HEK293 (cell line): ENCODE measurements at regions not wholly inside any gene's neighbourhood (a gene's known extent, or its start where the extent isn't known, plus 50 kb on each side); places are given as distances from the start of the nearest gene placed in this dataset.

Experiments
- CTCF ChIA-PET: fragments of 350-600 bp; formaldehyde crosslinking; extraction: SDS; loops from one replicate; lab custom pipeline; 2021; ENCODE audit warnings: antibody characterized with exemption; lab: Yijun Ruan, JAX
- POLR2A ChIA-PET: fragments of 300-600 bp; formaldehyde crosslinking; extraction: SDS; loops from one replicate; lab custom pipeline; 2020; ENCODE audit warnings: antibody characterized with exemption, inconsistent platforms; lab: Yijun Ruan, JAX
- H3K27ac ChIP-seq: fragments of 200-500 bp; sonication (Bioruptor generic); 2 replicates; pipeline ENCODE4 v1.5.1; 2014; ENCODE audit warnings: low read depth, low read length, control low read depth, inconsistent platforms; ENCODE audit errors: extremely low read depth
- H3K36me3 ChIP-seq, 2 experiments: fragments of 200-500 bp in 1 of 2; sonication (Bioruptor generic) in 1 of 2; 1 replicate in 1 of 2; 2 replicates in 1 of 2; pipeline ENCODE4 v1.5.1; 2014 to 2017; ENCODE audit warnings: inconsistent platforms in 2 of 2, low read length in 2 of 2; ENCODE audit not compliant: control insufficient read depth in 2 of 2, insufficient read depth in 1 of 2
- H3K4me1 ChIP-seq: fragments of 200-500 bp; sonication (Bioruptor generic); 2 replicates; pipeline ENCODE4 v1.5.1; 2014; ENCODE audit warnings: mild to moderate bottlenecking, low read length, inconsistent platforms; ENCODE audit not compliant: control insufficient read depth, insufficient read depth
- H3K4me3 ChIP-seq: 2 replicates; pipeline ENCODE4 v1.5.1; 2011; ENCODE audit warnings: low read depth, mild to moderate bottlenecking, control low read depth, low read length, moderate library complexity
- H3K9me3 ChIP-seq: fragments of 200-500 bp; sonication (Bioruptor generic); 2 replicates; pipeline ENCODE4 v1.5.1; 2014; ENCODE audit warnings: low read depth, low read length, inconsistent platforms; ENCODE audit not compliant: control insufficient read depth, insufficient read depth
- AEBP2 ChIP-seq: fragments of 450-650 bp; formaldehyde crosslinking; IDR thresholded peaks from 2 replicates; pipeline ENCODE4 v1.5.1; 2016; ENCODE audit warnings: missing biosample characterization, missing genetic modification characterization, borderline replicate concordance
- GLIS1 ChIP-seq: fragments of 450-650 bp; formaldehyde crosslinking; IDR thresholded peaks from 2 replicates; pipeline ENCODE4 v1.5.1; 2016; ENCODE audit warnings: missing biosample characterization, missing genetic modification characterization
- KLF1 ChIP-seq: fragments of 450-650 bp; formaldehyde crosslinking; IDR thresholded peaks from 2 replicates; pipeline ENCODE4 v1.5.1; 2016; ENCODE audit warnings: missing biosample characterization, missing genetic modification characterization
- SCRT2 ChIP-seq: fragments of 450-650 bp; formaldehyde crosslinking; IDR thresholded peaks from 2 replicates; pipeline ENCODE4 v1.5.1; 2016; ENCODE audit warnings: missing biosample characterization, missing genetic modification characterization
- ZEB2 ChIP-seq: fragments of 450-650 bp; formaldehyde crosslinking; IDR thresholded peaks from 2 replicates; pipeline ENCODE4 v1.5.1; 2016; ENCODE audit warnings: missing biosample characterization, missing genetic modification characterization
- ZNF10 ChIP-seq: fragments of 450-650 bp; formaldehyde crosslinking; IDR thresholded peaks from 2 replicates; pipeline ENCODE4 v1.5.1; 2017; ENCODE audit warnings: missing biosample characterization, missing genetic modification characterization
- ZNF114 ChIP-seq: fragments of 450-650 bp; formaldehyde crosslinking; IDR thresholded peaks from 2 replicates; pipeline ENCODE4 v1.5.0; 2017; ENCODE audit warnings: missing biosample characterization, missing genetic modification characterization
- ZNF140 ChIP-seq: fragments of 450-650 bp; formaldehyde crosslinking; IDR thresholded peaks from 2 replicates; pipeline ENCODE4 v1.5.1; 2016; ENCODE audit warnings: missing biosample characterization, missing genetic modification characterization
- ZNF19 ChIP-seq: fragments of 450-650 bp; formaldehyde crosslinking; IDR thresholded peaks from 2 replicates; pipeline ENCODE4; 2016; ENCODE audit warnings: missing biosample characterization, missing genetic modification characterization, low read depth
- ZNF214 ChIP-seq: fragments of 450-650 bp; formaldehyde crosslinking; IDR thresholded peaks from 2 replicates; pipeline ENCODE4 v1.5.1; 2017; ENCODE audit warnings: missing biosample characterization, mild to moderate bottlenecking, missing genetic modification characterization, borderline replicate concordance
- ZNF24 ChIP-seq: fragments of 450-650 bp; formaldehyde crosslinking; IDR thresholded peaks from 2 replicates; pipeline ENCODE4 v1.5.1; 2016; ENCODE audit warnings: missing biosample characterization, missing genetic modification characterization
- ZNF248 ChIP-seq: fragments of 450-650 bp; formaldehyde crosslinking; IDR thresholded peaks from 2 replicates; pipeline ENCODE4 v1.5.1; 2017; ENCODE audit warnings: missing biosample characterization, missing genetic modification characterization
- ZNF391 ChIP-seq: fragments of 450-650 bp; formaldehyde crosslinking; IDR thresholded peaks from 2 replicates; pipeline ENCODE4 v1.5.1; 2016; ENCODE audit warnings: low read depth, missing biosample characterization, missing genetic modification characterization, borderline replicate concordance
- ZNF416 ChIP-seq: fragments of 450-650 bp; formaldehyde crosslinking; IDR thresholded peaks from 2 replicates; pipeline ENCODE4 v1.5.1; 2016; ENCODE audit warnings: missing biosample characterization, missing genetic modification characterization
- ZNF449 ChIP-seq: fragments of 450-650 bp; formaldehyde crosslinking; IDR thresholded peaks from 2 replicates; pipeline ENCODE4 v1.5.1; 2017; ENCODE audit warnings: missing biosample characterization, mild to moderate bottlenecking, missing genetic modification characterization, moderate library complexity
- ZNF623 ChIP-seq: fragments of 450-650 bp; formaldehyde crosslinking; IDR thresholded peaks from 2 replicates; pipeline ENCODE4 v1.5.1; 2016; ENCODE audit warnings: missing biosample characterization, missing genetic modification characterization
- ZNF654 ChIP-seq: fragments of 450-650 bp; formaldehyde crosslinking; IDR thresholded peaks from 2 replicates; pipeline ENCODE4 v1.5.1; 2016; ENCODE audit warnings: low read depth, missing biosample characterization, missing genetic modification characterization
- ZNF76 ChIP-seq: fragments of 450-650 bp; formaldehyde crosslinking; IDR thresholded peaks from 2 replicates; pipeline ENCODE4; 2016; ENCODE audit warnings: low read depth, missing biosample characterization, missing genetic modification characterization, borderline replicate concordance
- ZNF768 ChIP-seq: fragments of 450-650 bp; formaldehyde crosslinking; IDR thresholded peaks from 2 replicates; pipeline ENCODE4 v1.5.1; 2018; ENCODE audit warnings: missing biosample characterization, mild to moderate bottlenecking, missing genetic modification characterization
- ZNF777 ChIP-seq: fragments of 450-650 bp; formaldehyde crosslinking; IDR thresholded peaks from 2 replicates; pipeline ENCODE4 v1.5.1; 2017; ENCODE audit warnings: missing biosample characterization, missing genetic modification characterization, borderline replicate concordance
- ZSCAN16 ChIP-seq: fragments of 450-650 bp; formaldehyde crosslinking; IDR thresholded peaks from 2 replicates; pipeline ENCODE4 v1.5.1; 2016; ENCODE audit warnings: missing biosample characterization, missing genetic modification characterization

- TF ChIP-seq ZNF24 (no peak), ZNF777 (tag by site-specific recombination) (no peak), KLF1 (no peak), SCRT2 (no peak)
- TF ChIP-seq, all 188 proteins: peak for 0
Observed at GRCh38 chr3:137165117-137165806, 207.5 kb downstream of the IL20RB start (continued).

GRCh38 chr3:137171834-137172603 is 214.2 kb downstream of the IL20RB start:
- POLR2A ChIA-PET = no interaction called here
- H3K9me3 ChIP-seq = no peaks in the 10 kb centered on the region
- TF ChIP-seq ZNF449 (tag by site-specific recombination) (no peak), SCRT2 (no peak), ZNF214 (tag by site-specific recombination) (no peak), AEBP2 (tag by site-specific recombination) (no peak), ZNF654 (tag by site-specific recombination) (no peak), ZNF10 (tag by site-specific recombination) (no peak), ZNF114 (tag by site-specific recombination) (no peak), ZNF768 (tag by site-specific recombination) (no peak), ZSCAN16 (no peak), ZNF140 (tag by site-specific recombination) (no peak), ZNF76 (tag by site-specific recombination) (no peak), ZNF248 (tag by site-specific recombination) (no peak), ZNF391 (tag by site-specific recombination) (no peak), ZNF416 (tag by site-specific recombination) (no peak), ZNF19 (tag by site-specific recombination) (no peak), ZNF623 (no peak)
- H3K4me3 ChIP-seq = no peak overlapping the region
- H3K4me1 ChIP-seq = no peaks in the 10 kb centered on the region
- no peak overlapping the region for H3K27ac ChIP-seq
- CTCF ChIA-PET = interaction anchor here (0.6 to 1.1 kb wide), 3 partner anchors 16 to 1969 kb away, joined by 3 read pairs; no protein-coding TSS in a partner anchor
- H3K36me3 ChIP-seq = no peaks in the 10 kb centered on the region

- POLR2A ChIA-PET = no interaction called here
- Histone ChIP-seq H3K27ac (no peak overlapping the region), H3K9me3 (no peaks in the 10 kb centered on the region), H3K4me1 (no peaks in the 10 kb centered on the region), H3K4me3 (no peak overlapping the region), H3K36me3 (no peaks in the 10 kb centered on the region)
- TF ChIP-seq GLIS1 (peak; percentile 39; the same call in 1 of the 2 replicates), ZEB2 (no peak)
- CTCF ChIA-PET = interaction anchor here (0.6 to 1.1 kb wide), 2 partner anchors 15 to 22 kb away, joined by 3 read pairs; no protein-coding TSS in a partner anchor
Observed at GRCh38 chr3:137172728-137173127, 214.9 kb downstream of the IL20RB start.
